SIG-M5 (cell line): ENCODE measurements at regions not wholly inside any gene's neighbourhood (a gene's known extent, or its start where the extent isn't known, plus 50 kb on each side); places are given as distances from the start of the nearest gene placed in this dataset.

Experiments used
- DNase-seq: peaks from one replicate; lab custom pipeline; 2025; lab: John Stamatoyannopoulos, UW

DNA sequence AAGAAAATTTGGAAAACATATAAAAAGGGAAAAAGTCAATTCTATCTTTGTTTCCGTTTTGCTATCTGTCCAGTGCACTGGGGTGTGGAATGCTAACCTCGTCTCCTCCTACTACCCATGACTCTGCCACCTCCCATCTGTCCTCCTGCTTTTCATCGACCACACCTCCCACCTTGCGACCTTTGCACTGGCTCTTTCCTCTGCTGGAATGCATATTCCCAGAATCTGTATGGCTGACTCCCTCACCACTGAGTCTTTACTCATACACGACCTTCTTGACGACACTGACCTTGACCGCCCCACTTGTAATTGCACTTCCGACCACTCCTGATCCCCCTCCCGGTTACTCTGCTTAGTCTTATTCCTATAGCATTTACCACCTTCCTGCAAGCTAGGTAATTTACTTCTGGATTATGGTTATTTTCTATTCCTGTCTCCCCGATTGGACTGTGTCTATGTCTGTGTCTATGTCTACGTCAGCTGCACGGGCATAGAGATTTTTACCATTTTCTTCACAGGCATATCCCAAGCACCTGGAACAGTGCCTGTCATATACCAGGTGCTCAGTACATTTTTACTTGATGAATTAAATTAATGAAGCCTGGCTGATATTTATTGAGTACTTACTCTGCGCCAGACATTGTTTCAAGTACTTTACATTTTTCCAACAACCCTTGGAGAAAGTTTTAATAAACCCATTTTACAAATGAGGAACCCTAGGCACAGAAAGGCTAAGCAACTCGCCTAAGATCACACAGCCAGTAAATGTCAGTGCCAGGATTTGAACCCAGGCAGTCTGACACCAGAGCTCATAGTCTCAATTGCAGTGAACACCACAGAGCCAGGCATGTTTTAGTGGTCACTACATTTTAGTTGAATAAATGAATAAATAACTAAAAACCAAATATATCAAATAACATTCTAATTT lies 54.0 kb upstream of the SLC22A11 start:
- no peak for DNase-seq

- no peak for DNase-seq
Observed at GRCh38 chr11:64502634-64503033, 53.1 kb upstream of the SLC22A11 start.

GRCh38 chr11:64503186-64503753 lies 52.5 kb upstream of the SLC22A11 start:
- DNase-seq, result no peak

GRCh38 chr11:64504999-64505398 lies 50.7 kb upstream of the SLC22A11 start:
- DNase-seq, result no peak
